Caco-2 (cell line): ENCODE measurements at regions not wholly inside any gene's neighbourhood (a gene's known extent, or its start where the extent isn't known, plus 50 kb on each side); places are given as distances from the start of the nearest gene placed in this dataset.

Source experiments
- BruUV-seq: library from RNA; stranded (reverse); fragments of 400-500 nt; replicated peaks from 2 replicates; lab custom pipeline; 2021; lab: Mats Ljungman, UMichigan
- CTCF ChIA-PET: fragments of 300-600 bp; sonication (Branson Sonifier 250); formaldehyde crosslinking; loops from one replicate; lab custom pipeline; 2022; ENCODE audit warnings: antibody characterized with exemption; lab: Charles Lee
- POLR2A ChIA-PET: fragments of 300-600 bp; sonication (Branson Sonifier 250); formaldehyde crosslinking; loops from one replicate; lab custom pipeline; 2022; ENCODE audit warnings: antibody characterized with exemption; lab: Charles Lee
- DNase-seq, 2 experiments: peaks; one replicate each; pipeline versions ENCODE4 v3.0.0 to v3.0.0-alpha.2; 2020 to 2022
- H3K27me3 ChIP-seq: replicated peaks from 2 replicates; pipeline ENCODE4 v1.6.0; 2011; ENCODE audit warnings: low read length; ENCODE audit not compliant: control insufficient read depth, insufficient read depth
- H3K36me3 ChIP-seq: 2 replicates; pipeline ENCODE4 v1.5.1; 2011; ENCODE audit warnings: low read length; ENCODE audit not compliant: control insufficient read depth, insufficient read depth
- H3K4me1 ChIP-seq: fragments of 250-450 bp; sonication (Bioruptor Pico); 2 replicates; pipeline ENCODE4 v1.5.1; 2020; ENCODE audit warnings: mild to moderate bottlenecking
- H3K4me3 ChIP-seq: 2 replicates; pipeline ENCODE4 v1.5.1; 2011; ENCODE audit warnings: low read depth, mild to moderate bottlenecking, control low read depth, low read length
- H3K9me3 ChIP-seq: fragments of 250-450 bp; sonication (Bioruptor Pico); 2 replicates; pipeline ENCODE4 v1.5.1; 2020; ENCODE audit warnings: mild to moderate bottlenecking, moderate library complexity
- H3K27ac Mint-ChIP-seq: one replicate; pipeline ENCODE4 v1.8.0; 2022; ENCODE audit warnings: mixed read lengths; ENCODE audit not compliant: unreplicated experiment
- H3K27me3 Mint-ChIP-seq: one replicate; pipeline ENCODE4 v1.8.0; 2022; ENCODE audit warnings: mixed read lengths; ENCODE audit not compliant: insufficient read depth, unreplicated experiment
- H3K36me3 Mint-ChIP-seq: one replicate; pipeline ENCODE4 v1.8.0; 2022; ENCODE audit warnings: mild to moderate bottlenecking, mixed read lengths; ENCODE audit not compliant: insufficient read depth, unreplicated experiment
- H3K4me1 Mint-ChIP-seq: one replicate; pipeline ENCODE4 v1.8.0; 2022; ENCODE audit warnings: low read depth, mixed read lengths; ENCODE audit not compliant: unreplicated experiment
- H3K4me3 Mint-ChIP-seq: one replicate; pipeline ENCODE4 v1.8.0; 2022; ENCODE audit warnings: mild to moderate bottlenecking, moderate library complexity, mixed read lengths; ENCODE audit not compliant: unreplicated experiment
- H3K9me3 Mint-ChIP-seq: one replicate; pipeline ENCODE4 v1.8.0; 2022; ENCODE audit warnings: mixed read lengths; ENCODE audit not compliant: unreplicated experiment
- CTCF ChIP-seq, 2 experiments: fragments of 200-600 bp in 1 of 2; IDR thresholded peaks; 1 replicate in 1 of 2; 2 replicates in 1 of 2; pipeline versions ENCODE4 v1.5.1 to v1.8.0; 2011 to 2022; ENCODE audit warnings: antibody characterized with exemption in 1 of 2, control low read depth in 1 of 2, inconsistent platforms in 1 of 2, low read depth in 1 of 2, low read length in 1 of 2, mild to moderate bottlenecking in 1 of 2, moderate library complexity in 1 of 2; ENCODE audit not compliant: insufficient read depth in 1 of 2, severe bottlenecking in 1 of 2, unreplicated experiment in 1 of 2
- intact Hi-C: fragments of 100-400 bp; cut with micrococcal nuclease; formaldehyde crosslinking; loops from one replicate; pipeline ENCODE4 v1.10.0; 2022; ENCODE audit not compliant: unreplicated experiment

GRCh38 chr11:127531167-127531566 is 530.6 kb upstream of the KIRREL3 start:
- ChIA-PET POLR2A (no interaction called here), CTCF (no interaction called here)
- Histone ChIP-seq H3K36me3 (no peaks in the 10 kb centered on the region), H3K9me3 (no peaks in the 10 kb centered on the region), H3K27me3 (no peaks in the 10 kb centered on the region; the same call in 1 of the 2 replicates), H3K4me3 (no peak overlapping the region), H3K4me1 (no peaks in the 10 kb centered on the region)
- TF ChIP-seq CTCF (IDR thresholded peaks at IDR 0.05; ENCODE audit: insufficient read depth in 1 of 2, low read depth in 1 of 2, low read length in 1 of 2, severe bottlenecking in 1 of 2, unreplicated experiment in 1 of 2), result no peak
- H3K27ac Mint-ChIP-seq, result no peak overlapping the region
- DNase-seq, result no peak
- H3K4me3 Mint-ChIP-seq, result no peak overlapping the region
- intact Hi-C loops, result no loop called here
- H3K36me3 Mint-ChIP-seq, result no peaks in the 10 kb centered on the region
- H3K27me3 Mint-ChIP-seq, result no peaks in the 10 kb centered on the region
- no TSS peak for BruUV-seq
- H3K9me3 Mint-ChIP-seq, result peaks cover 7% of the 10 kb centered on the region
- H3K4me1 Mint-ChIP-seq, result no peaks in the 10 kb centered on the region

GRCh38 chr11:127528297-127528696 is 527.7 kb upstream of the KIRREL3 start:
- ChIA-PET POLR2A (no interaction called here), CTCF (no interaction called here)
- DNase-seq, result no peak
- H3K36me3 Mint-ChIP-seq, result no peaks in the 10 kb centered on the region
- H3K4me1 Mint-ChIP-seq, result no peaks in the 10 kb centered on the region
- no peak overlapping the region for H3K4me3 Mint-ChIP-seq
- peaks cover 7% of the 10 kb centered on the region for H3K27me3 Mint-ChIP-seq
- Histone ChIP-seq H3K4me1 (no peaks in the 10 kb centered on the region), H3K4me3 (no peak overlapping the region), H3K36me3 (no peaks in the 10 kb centered on the region), H3K27me3 (no peaks in the 10 kb centered on the region; the same call in 1 of the 2 replicates), H3K9me3 (no peaks in the 10 kb centered on the region)
- intact Hi-C loops, result no loop called here
- no peak overlapping the region for H3K27ac Mint-ChIP-seq
- no TSS peak for BruUV-seq
- peaks cover 7% of the 10 kb centered on the region for H3K9me3 Mint-ChIP-seq
- TF ChIP-seq CTCF (IDR thresholded peaks at IDR 0.05; ENCODE audit: insufficient read depth in 1 of 2, low read depth in 1 of 2, low read length in 1 of 2, severe bottlenecking in 1 of 2, unreplicated experiment in 1 of 2), result no peak

- CTCF ChIA-PET, result no interaction called here
Observed at GRCh38 chr11:127524618-127525017, 524.0 kb upstream of the KIRREL3 start.

More at GRCh38 chr11:127524618-127525017, 524.0 kb upstream of the KIRREL3 start:
- intact Hi-C loops, result no loop called here
- H3K36me3 Mint-ChIP-seq, result no peaks in the 10 kb centered on the region
- H3K4me1 Mint-ChIP-seq, result no peaks in the 10 kb centered on the region
- no peaks in the 10 kb centered on the region for H3K36me3 ChIP-seq
- no peaks in the 10 kb centered on the region for H3K9me3 ChIP-seq
- no peaks in the 10 kb centered on the region for H3K4me1 ChIP-seq
- DNase-seq, result no peak
- TF ChIP-seq CTCF (IDR thresholded peaks at IDR 0.05; ENCODE audit: insufficient read depth in 1 of 2, low read depth in 1 of 2, low read length in 1 of 2, severe bottlenecking in 1 of 2, unreplicated experiment in 1 of 2), result no peak
- H3K4me3 Mint-ChIP-seq, result no peak overlapping the region
- no peak overlapping the region for H3K27ac Mint-ChIP-seq
- H3K27me3 Mint-ChIP-seq, result peaks cover 24% of the 10 kb centered on the region
- POLR2A ChIA-PET, result no interaction called here
- BruUV-seq, result no TSS peak
- no peaks in the 10 kb centered on the region for H3K27me3 ChIP-seq
- H3K4me3 ChIP-seq, result no peak overlapping the region
- peaks cover 7% of the 10 kb centered on the region for H3K9me3 Mint-ChIP-seq
